Mesenchymal stem cell (in vitro differentiated cells and primary cell): ENCODE measurements at regions not wholly inside any gene's neighbourhood (a gene's known extent, or its start where the extent isn't known, plus 50 kb on each side); places are given as distances from the start of the nearest gene placed in this dataset.

Experiments used
- DNase-seq: peaks from one replicate; pipeline ENCODE4 v3.0.0-alpha.2; 2013
- H2AFZ ChIP-seq: one replicate; pipeline ENCODE4 v1.6.1; 2013; ENCODE audit warnings: low read depth, mild to moderate bottlenecking, control low read depth, inconsistent platforms, low read length, moderate library complexity
- H2AK5ac ChIP-seq: 2 replicates; pipeline ENCODE4 v1.6.1; 2013; ENCODE audit warnings: low read length, moderate library complexity, mild to moderate bottlenecking, inconsistent platforms; ENCODE audit not compliant: severe bottlenecking
- H2BK120ac ChIP-seq: one replicate; pipeline ENCODE4 v1.6.1; 2013; ENCODE audit warnings: low read depth, mild to moderate bottlenecking, inconsistent platforms, low read length, moderate library complexity
- H2BK12ac ChIP-seq, 2 experiments: one replicate each; pipeline ENCODE4 v1.6.1; 2013; ENCODE audit warnings: inconsistent platforms in 2 of 2, low read length in 2 of 2, mild to moderate bottlenecking in 2 of 2, moderate library complexity in 2 of 2, control low read depth in 1 of 2
- H2BK15ac ChIP-seq: one replicate; pipeline ENCODE4 v1.6.1; 2013; ENCODE audit warnings: mild to moderate bottlenecking, low read depth, inconsistent platforms; ENCODE audit not compliant: poor library complexity, severe bottlenecking
- H2BK5ac ChIP-seq: 2 replicates; pipeline ENCODE4 v1.6.1; 2013; ENCODE audit warnings: low read depth, mild to moderate bottlenecking, low read length, control low read depth, inconsistent platforms; ENCODE audit not compliant: poor library complexity, severe bottlenecking
- H3K14ac ChIP-seq, 2 experiments: one replicate each; pipeline ENCODE4 v1.6.1; 2013; ENCODE audit warnings: inconsistent platforms in 2 of 2, low read length in 2 of 2, control low read depth in 1 of 2, mild to moderate bottlenecking in 1 of 2, moderate library complexity in 1 of 2
- H3K18ac ChIP-seq, 2 experiments: one replicate each; pipeline ENCODE4 v1.6.1; 2013; ENCODE audit warnings: inconsistent platforms in 2 of 2, low read length in 2 of 2, control low read depth in 1 of 2, low read depth in 1 of 2, mild to moderate bottlenecking in 1 of 2
- H3K23ac ChIP-seq, 2 experiments: one replicate each; pipeline ENCODE4 v1.6.1; 2013; ENCODE audit warnings: inconsistent platforms in 2 of 2, low read length in 2 of 2, mild to moderate bottlenecking in 2 of 2, moderate library complexity in 2 of 2, control low read depth in 1 of 2
- H3K27ac ChIP-seq: 2 replicates; pipeline ENCODE4 v1.5.1; 2013; ENCODE audit warnings: mild to moderate bottlenecking, moderate library complexity, low read length, control low read depth, inconsistent platforms; ENCODE audit not compliant: poor library complexity, severe bottlenecking
- H3K27me3 ChIP-seq, 2 experiments: 2 replicates each; pipeline versions ENCODE4 v1.6.1 to v1.7.0; 2013; ENCODE audit warnings: low read length in 2 of 2, mild to moderate bottlenecking in 2 of 2, moderate library complexity in 2 of 2, control low read depth in 1 of 2, inconsistent platforms in 1 of 2; ENCODE audit not compliant: control insufficient read depth in 1 of 2, insufficient read depth in 1 of 2
- H3K36me3 ChIP-seq, 2 experiments: 2 replicates each; pipeline versions ENCODE4 v1.6.1 to v1.7.0; 2013; ENCODE audit warnings: low read length in 2 of 2, control low read depth in 1 of 2, inconsistent platforms in 1 of 2, low read depth in 1 of 2, mild to moderate bottlenecking in 1 of 2; ENCODE audit not compliant: insufficient read depth in 2 of 2, control insufficient read depth in 1 of 2
- H3K4ac ChIP-seq, 2 experiments: one replicate each; pipeline ENCODE4 v1.6.1; 2013; ENCODE audit warnings: inconsistent platforms in 2 of 2, low read length in 2 of 2, mild to moderate bottlenecking in 2 of 2, moderate library complexity in 2 of 2, control low read depth in 1 of 2, low read depth in 1 of 2
- H3K4me1 ChIP-seq: 2 replicates; pipeline ENCODE4 v1.6.1; 2013; ENCODE audit warnings: low read depth, low read length, control low read depth; ENCODE audit not compliant: control insufficient read depth, insufficient read depth
- H3K4me2 ChIP-seq: 2 replicates; pipeline ENCODE4 v1.6.1; 2013; ENCODE audit warnings: low read length, mild to moderate bottlenecking, inconsistent platforms; ENCODE audit not compliant: poor library complexity, severe bottlenecking
- H3K4me3 ChIP-seq, 2 experiments: 2 replicates each; pipeline versions ENCODE4 v1.5.1 to v1.7.0; 2013; ENCODE audit warnings: low read length in 2 of 2, mild to moderate bottlenecking in 2 of 2, control low read depth in 1 of 2, low read depth in 1 of 2; ENCODE audit not compliant: insufficient read depth in 1 of 2
- H3K79me1 ChIP-seq: replicated peaks from 2 replicates; pipeline ENCODE4 v1.6.1; 2013; ENCODE audit warnings: mild to moderate bottlenecking, control low read depth, low read length, inconsistent platforms; ENCODE audit not compliant: poor library complexity, severe bottlenecking
- H3K9ac ChIP-seq: 2 replicates; pipeline ENCODE4 v1.7.0; 2013; ENCODE audit warnings: mild to moderate bottlenecking, low read length, moderate library complexity
- H3K9me3 ChIP-seq: 2 replicates; pipeline ENCODE4 v1.7.0; 2013; ENCODE audit warnings: mild to moderate bottlenecking, low read length; ENCODE audit not compliant: control insufficient read depth
- H4K8ac ChIP-seq: one replicate; pipeline ENCODE4 v1.6.1; 2013; ENCODE audit warnings: inconsistent platforms, mild to moderate bottlenecking, low read length, moderate library complexity
- H4K91ac ChIP-seq: one replicate; pipeline ENCODE4 v1.6.1; 2013; ENCODE audit warnings: mild to moderate bottlenecking, low read length, inconsistent platforms
- WGBS: methylation state at CpG from one replicate; pipeline ENCODE4 v1.1.7; 2013; ENCODE audit warnings: mixed read lengths; 5-methylcytosine and 5-hydroxymethylcytosine counted together

- H2BK12ac ChIP-seq: no peak overlapping the region
- no peak overlapping the region for H3K4ac ChIP-seq
- no peaks in the 10 kb centered on the region for H3K27me3 ChIP-seq
- no peaks in the 10 kb centered on the region for H3K9me3 ChIP-seq
- H2BK5ac ChIP-seq: no peak overlapping the region
- H3K14ac ChIP-seq: no peak overlapping the region
- no peak overlapping the region for H3K18ac ChIP-seq
- H3K4me1 ChIP-seq: no peaks in the 10 kb centered on the region
- H3K79me1 ChIP-seq: no peaks in the 10 kb centered on the region
- H2AK5ac ChIP-seq: no peak overlapping the region
- no peak overlapping the region for H4K8ac ChIP-seq
- no peak overlapping the region for H4K91ac ChIP-seq
- no peak overlapping the region for H2BK15ac ChIP-seq
- DNase-seq: no peak
- no peak overlapping the region for H3K27ac ChIP-seq
- no peak overlapping the region for H2AFZ ChIP-seq
- no peak overlapping the region for H3K4me3 ChIP-seq
- H2BK120ac ChIP-seq: no peak overlapping the region
- no peaks in the 10 kb centered on the region for H3K36me3 ChIP-seq
- H3K23ac ChIP-seq: no peak overlapping the region
- no peak overlapping the region for H3K4me2 ChIP-seq
- WGBS: no CpG with 5 or more reads among the region's 4 CpGs
- H3K9ac ChIP-seq: no peak overlapping the region
Measured at GRCh38 chr6:87979737-87980136, 67.9 kb upstream of the SPACA1 start.

- H2BK15ac ChIP-seq: no peak overlapping the region
- no peak overlapping the region for H3K9ac ChIP-seq
- no peak overlapping the region for H3K18ac ChIP-seq
- no peak overlapping the region for H3K4ac ChIP-seq
- H3K4me2 ChIP-seq: no peak overlapping the region
- no peak overlapping the region for H2AK5ac ChIP-seq
- no peak overlapping the region for H3K27ac ChIP-seq
- H3K4me3 ChIP-seq: no peak overlapping the region
- no peak overlapping the region for H3K23ac ChIP-seq
- no peak overlapping the region for H2BK12ac ChIP-seq
- H3K9me3 ChIP-seq: no peaks in the 10 kb centered on the region
- 80% methylated on average over 3 of the region's 3 CpGs for WGBS
- H3K79me1 ChIP-seq: no peaks in the 10 kb centered on the region
- no peak overlapping the region for H2BK5ac ChIP-seq
- no peaks in the 10 kb centered on the region for H3K4me1 ChIP-seq
- H3K14ac ChIP-seq: no peak overlapping the region
- H3K36me3 ChIP-seq: no peaks in the 10 kb centered on the region
- no peak overlapping the region for H4K8ac ChIP-seq
- H4K91ac ChIP-seq: no peak overlapping the region
- no peak overlapping the region for H2AFZ ChIP-seq
- no peaks in the 10 kb centered on the region for H3K27me3 ChIP-seq
- H2BK120ac ChIP-seq: no peak overlapping the region
- DNase-seq: no peak
Measured at GRCh38 chr6:87976616-87977015, 71.0 kb upstream of the SPACA1 start.

GRCh38 chr6:87975561-87975960 lies 72.1 kb upstream of the SPACA1 start:
- no peak overlapping the region for H4K8ac ChIP-seq
- WGBS: 100% methylated on average over 1 of the region's 2 CpGs

GRCh38 chr6:87972279-87972678 lies 75.4 kb upstream of the SPACA1 start:
- Histone ChIP-seq H3K4me2 (no peak overlapping the region), H3K27ac (no peak overlapping the region), H2BK5ac (no peak overlapping the region), H3K4ac (no peak overlapping the region), H4K91ac (no peak overlapping the region), H3K23ac (no peak overlapping the region), H3K18ac (no peak overlapping the region), H2BK120ac (no peak overlapping the region), H2AK5ac (no peak overlapping the region), H3K4me3 (no peak overlapping the region), H3K14ac (no peak overlapping the region), H4K8ac (no peak overlapping the region), H3K27me3 (peaks cover 11 to 32% of the 10 kb centered on the region in 2 experiments), H3K36me3 (no peaks in the 10 kb centered on the region), H2BK12ac (no peak overlapping the region), H3K4me1 (no peaks in the 10 kb centered on the region), H3K9ac (no peak overlapping the region), H3K79me1 (no peaks in the 10 kb centered on the region), H2AFZ (no peak overlapping the region), H2BK15ac (no peak overlapping the region), H3K9me3 (no peaks in the 10 kb centered on the region)
- DNase-seq: no peak

More at GRCh38 chr6:87975561-87975960, 72.1 kb upstream of the SPACA1 start:
- no peak overlapping the region for H3K4me3 ChIP-seq
- no peak overlapping the region for H3K18ac ChIP-seq
- no peaks in the 10 kb centered on the region for H3K4me1 ChIP-seq
- no peak overlapping the region for H3K27ac ChIP-seq
- H3K14ac ChIP-seq: no peak overlapping the region
- H2AK5ac ChIP-seq: no peak overlapping the region
- H2BK120ac ChIP-seq: no peak overlapping the region
- no peaks in the 10 kb centered on the region for H3K79me1 ChIP-seq
- no peak for DNase-seq
- H2BK15ac ChIP-seq: no peak overlapping the region
- H2BK12ac ChIP-seq: no peak overlapping the region
- peaks cover 0 to 4% of the 10 kb centered on the region in 2 experiments for H3K27me3 ChIP-seq
- H3K9me3 ChIP-seq: no peaks in the 10 kb centered on the region
- H2BK5ac ChIP-seq: no peak overlapping the region
- no peak overlapping the region for H4K91ac ChIP-seq
- H3K4me2 ChIP-seq: no peak overlapping the region
- H3K4ac ChIP-seq: no peak overlapping the region
- no peak overlapping the region for H3K9ac ChIP-seq
- H3K23ac ChIP-seq: no peak overlapping the region
- no peak overlapping the region for H2AFZ ChIP-seq
- no peaks in the 10 kb centered on the region for H3K36me3 ChIP-seq
